GM19043 (cell line): ENCODE measurements at regions not wholly inside any gene's neighbourhood (a gene's known extent, or its start where the extent isn't known, plus 50 kb on each side); places are given as distances from the start of the nearest gene placed in this dataset.

Experiments
- ATAC-seq: cut with Tn5 transposase; IDR thresholded peaks from one replicate; pipeline ENCODE4 v1.9.1; 2021; ENCODE audit warnings: low read depth; ENCODE audit not compliant: unreplicated experiment

- no peak for ATAC-seq
These were observed 64.4 kb upstream of the HRH1 start for GRCh38 chr3:11089931-11090330.

GRCh38 chr3:11090551-11090950 is 63.7 kb upstream of the HRH1 start:
- no peak for ATAC-seq

GRCh38 chr3:11091088-11091590 is 63.2 kb upstream of the HRH1 start:
- no peak for ATAC-seq

GRCh38 chr3:11091791-11092190 is 62.5 kb upstream of the HRH1 start:
- no peak for ATAC-seq

GRCh38 chr3:11093823-11094340 is 60.4 kb upstream of the HRH1 start:
- ATAC-seq, result no peak

GRCh38 chr3:11095932-11096265 is 58.4 kb upstream of the HRH1 start:
- ATAC-seq, result no peak

GRCh38 chr3:11096266-11097139 is 57.8 kb upstream of the HRH1 start:
- ATAC-seq, result peak; percentile 61

GRCh38 chr3:11099306-11099705 is 55.0 kb upstream of the HRH1 start:
- no peak for ATAC-seq
